Effector memory CD8-positive, alpha-beta T cell (primary cell): ENCODE measurements at regions not wholly inside any gene's neighbourhood (a gene's known extent, or its start where the extent isn't known, plus 50 kb on each side); places are given as distances from the start of the nearest gene placed in this dataset.

Source experiments
- ATAC-seq: fragments of 150-1000 bp; cut with Tn5 transposase; replicated peaks from 2 replicates; pipeline ENCODE4 v1.10.0; 2021; ENCODE audit warnings: mild to moderate bottlenecking, moderate library complexity
- DNase-seq, 3 experiments: peaks; one replicate each; pipeline ENCODE4 v3.0.0; 2021
- H3K27ac Mint-ChIP-seq, 2 donors: one replicate each; pipeline ENCODE4 v1.8.0; 2022; ENCODE audit warnings: mild to moderate bottlenecking in 2 of 2, mixed read lengths in 2 of 2, moderate library complexity in 2 of 2
- H3K27me3 Mint-ChIP-seq, 2 donors: one replicate each; pipeline ENCODE4 v1.8.0; 2022; ENCODE audit warnings: mixed read lengths in 2 of 2
- H3K36me3 Mint-ChIP-seq: one replicate; pipeline ENCODE4 v1.8.0; 2022; ENCODE audit warnings: mild to moderate bottlenecking, moderate library complexity, mixed read lengths; ENCODE audit not compliant: insufficient read depth
- H3K4me1 Mint-ChIP-seq, 2 donors: one replicate each; pipeline ENCODE4 v1.8.0; 2022; ENCODE audit warnings: low read depth in 2 of 2, mixed read lengths in 2 of 2
- H3K4me3 Mint-ChIP-seq, 2 donors: one replicate each; pipeline ENCODE4 v1.8.0; 2022; ENCODE audit warnings: mild to moderate bottlenecking in 2 of 2, mixed read lengths in 2 of 2, moderate library complexity in 2 of 2
- H3K9me3 Mint-ChIP-seq, 2 donors: one replicate each; pipeline ENCODE4 v1.8.0; 2022; ENCODE audit warnings: mixed read lengths in 2 of 2

DNA sequence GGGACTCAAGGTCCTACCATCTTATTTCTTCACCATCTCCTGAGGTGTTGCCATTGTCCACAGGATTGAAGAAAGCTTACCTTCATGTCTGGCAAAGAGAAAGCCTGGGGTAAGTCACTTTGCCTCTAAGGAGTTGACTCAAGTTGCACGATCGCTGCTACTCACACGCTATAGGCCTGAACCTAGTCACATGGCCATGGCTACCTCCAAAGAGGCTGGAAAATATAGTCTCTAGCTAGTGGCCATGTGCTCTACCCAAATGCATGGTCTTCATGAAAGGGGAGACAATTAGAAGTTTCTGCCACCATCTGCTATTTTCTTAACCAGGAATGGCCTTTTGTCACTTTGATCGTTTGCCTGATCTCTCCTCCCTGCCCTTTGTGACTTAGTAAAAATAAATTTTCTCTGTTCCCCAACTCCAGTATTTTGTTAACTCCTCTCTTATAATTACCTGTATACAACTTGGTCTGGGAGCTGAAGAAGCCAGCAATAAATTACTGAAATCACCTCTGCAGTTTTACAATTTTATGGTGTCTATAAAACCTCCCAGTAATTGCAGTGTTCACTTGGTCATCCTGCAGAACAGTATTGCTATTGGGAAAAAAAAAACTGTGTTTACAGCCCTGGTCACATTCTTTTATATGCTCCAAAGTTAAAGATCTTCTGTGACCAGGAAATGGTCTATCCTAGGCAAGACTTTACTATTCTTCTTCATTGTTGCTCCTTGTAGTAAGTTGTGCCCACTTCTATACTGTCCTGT, 126.7 kb upstream of the TSPAN5 start:
- no peaks in the 10 kb centered on the region for H3K36me3 Mint-ChIP-seq
- peaks cover 16 to 20% of the 10 kb centered on the region in 2 donors for H3K27me3 Mint-ChIP-seq
- ATAC-seq, result no peak
- H3K4me1 Mint-ChIP-seq, result no peaks in the 10 kb centered on the region
- no peak for DNase-seq
- no peaks in the 10 kb centered on the region for H3K9me3 Mint-ChIP-seq
- no peak overlapping the region for H3K27ac Mint-ChIP-seq
- H3K4me3 Mint-ChIP-seq, result no peak overlapping the region

DNA sequence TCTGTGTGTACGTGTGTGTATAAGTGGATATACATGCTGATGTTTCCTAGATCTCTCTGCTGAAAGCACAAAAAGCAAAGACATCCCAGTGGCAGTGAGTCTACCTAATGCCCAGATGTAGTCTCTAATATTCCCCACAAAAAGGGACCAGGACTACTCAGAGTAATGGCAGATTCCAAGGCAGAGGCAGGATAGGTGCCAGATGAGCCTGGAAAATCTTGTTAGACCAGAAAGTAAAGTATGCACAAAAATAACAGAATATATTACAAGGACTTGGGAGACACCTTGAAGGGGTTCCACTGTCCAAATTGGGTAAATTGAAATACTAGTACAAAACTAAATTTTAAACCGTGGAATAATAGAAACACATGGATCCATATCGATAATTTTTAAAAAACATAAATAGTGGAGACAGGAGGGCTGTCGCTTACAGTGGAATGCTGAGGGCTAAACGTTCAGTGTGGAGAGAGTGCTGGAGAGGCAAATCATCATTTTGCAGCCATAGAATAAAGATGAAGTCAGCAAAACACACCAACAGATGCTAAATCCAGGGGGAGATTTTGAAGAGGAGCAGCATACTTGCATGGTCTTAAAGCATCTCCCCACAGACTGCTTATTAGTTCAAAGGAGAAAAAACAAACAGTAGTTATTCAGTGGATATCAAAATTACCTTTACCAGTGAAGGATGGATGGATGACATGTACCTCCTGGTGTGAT, 123.4 kb upstream of the TSPAN5 start:
- H3K4me3 Mint-ChIP-seq, result no peak overlapping the region
- H3K4me1 Mint-ChIP-seq, result no peaks in the 10 kb centered on the region
- H3K9me3 Mint-ChIP-seq, result no peaks in the 10 kb centered on the region
- H3K27me3 Mint-ChIP-seq, result peaks cover 16 to 31% of the 10 kb centered on the region in 2 donors
- no peak for ATAC-seq
- no peak overlapping the region for H3K27ac Mint-ChIP-seq
- no peaks in the 10 kb centered on the region for H3K36me3 Mint-ChIP-seq
- no peak for DNase-seq

DNA sequence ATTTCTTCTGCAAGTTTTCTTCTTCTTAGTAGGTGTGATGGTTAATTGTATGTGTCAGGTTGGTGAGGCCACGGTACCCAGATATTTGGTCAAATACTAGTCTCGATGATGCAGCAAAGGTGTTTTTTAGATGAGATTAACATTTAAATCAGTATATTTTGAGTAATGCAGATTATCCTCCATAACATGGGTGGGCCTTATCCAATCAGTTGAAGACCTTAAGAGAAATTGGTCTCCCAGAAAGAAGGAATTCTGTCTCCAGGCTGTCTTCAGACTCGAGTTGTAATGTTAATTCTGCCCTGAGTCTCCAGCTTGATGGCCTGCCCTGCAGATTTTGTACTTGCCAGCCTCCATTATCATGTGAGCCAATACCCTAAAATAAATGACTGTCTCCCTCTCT, 122.5 kb upstream of the TSPAN5 start:
- H3K9me3 Mint-ChIP-seq, result no peaks in the 10 kb centered on the region
- no peaks in the 10 kb centered on the region for H3K36me3 Mint-ChIP-seq

DNA sequence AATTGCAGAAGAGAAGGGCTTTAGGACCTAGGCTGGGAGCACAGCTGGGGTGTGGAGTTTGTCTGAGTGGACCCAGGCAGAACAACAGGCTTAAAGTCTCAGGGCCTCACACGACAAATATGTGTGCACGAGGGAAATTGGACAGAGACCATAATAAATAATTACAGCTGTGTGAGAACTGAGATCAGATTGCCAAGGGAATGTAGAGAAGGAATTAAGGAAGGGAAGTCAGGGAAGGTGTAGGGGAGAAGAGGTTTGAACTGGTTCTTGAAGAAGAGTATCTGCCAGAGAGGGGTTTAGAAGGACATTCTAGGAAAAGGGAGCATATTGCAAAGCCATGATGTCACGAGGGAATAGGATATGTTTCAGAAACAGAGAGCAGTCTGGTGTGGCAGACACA, 120.7 kb upstream of the TSPAN5 start:
- Mint-ChIP-seq H3K4me3 (no peak overlapping the region), H3K27me3 (peaks cover 16 to 31% of the 10 kb centered on the region in 2 donors), H3K36me3 (no peaks in the 10 kb centered on the region), H3K27ac (no peak overlapping the region), H3K4me1 (no peaks in the 10 kb centered on the region), H3K9me3 (no peaks in the 10 kb centered on the region)
- no peak for ATAC-seq
- no peak for DNase-seq

More for the DNA sequence above, 122.5 kb upstream of the TSPAN5 start:
- no peak for ATAC-seq
- Mint-ChIP-seq H3K4me3 (no peak overlapping the region), H3K27ac (no peak overlapping the region), H3K4me1 (no peaks in the 10 kb centered on the region), H3K27me3 (peaks cover 16 to 31% of the 10 kb centered on the region in 2 donors)
- DNase-seq, result no peak

DNA sequence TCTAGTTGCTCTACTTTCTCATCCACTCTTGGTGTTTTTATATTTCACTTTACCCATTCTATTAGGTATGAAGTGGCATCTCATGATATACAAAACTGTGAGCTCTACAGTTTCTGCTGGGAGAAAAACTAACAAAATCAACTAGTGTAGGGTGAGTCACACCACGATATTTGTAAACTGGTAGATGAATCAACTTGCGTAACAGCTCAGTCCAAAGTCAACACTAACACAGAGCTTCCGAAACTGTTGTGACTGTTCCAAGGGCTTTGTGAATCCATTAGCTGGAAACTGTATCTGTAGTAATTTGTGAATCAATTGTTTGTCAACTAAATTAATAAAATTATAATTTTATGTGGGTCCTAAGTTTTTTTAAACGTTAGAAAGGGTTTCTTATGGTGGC, 119.8 kb upstream of the TSPAN5 start:
- no peaks in the 10 kb centered on the region for H3K9me3 Mint-ChIP-seq
- H3K4me3 Mint-ChIP-seq, result no peak overlapping the region
- DNase-seq (no peak), ATAC-seq (no peak)
- H3K27me3 Mint-ChIP-seq, result peaks cover 16 to 31% of the 10 kb centered on the region in 2 donors
- H3K4me1 Mint-ChIP-seq, result no peaks in the 10 kb centered on the region
- H3K27ac Mint-ChIP-seq, result no peak overlapping the region
- H3K36me3 Mint-ChIP-seq, result no peaks in the 10 kb centered on the region

DNA sequence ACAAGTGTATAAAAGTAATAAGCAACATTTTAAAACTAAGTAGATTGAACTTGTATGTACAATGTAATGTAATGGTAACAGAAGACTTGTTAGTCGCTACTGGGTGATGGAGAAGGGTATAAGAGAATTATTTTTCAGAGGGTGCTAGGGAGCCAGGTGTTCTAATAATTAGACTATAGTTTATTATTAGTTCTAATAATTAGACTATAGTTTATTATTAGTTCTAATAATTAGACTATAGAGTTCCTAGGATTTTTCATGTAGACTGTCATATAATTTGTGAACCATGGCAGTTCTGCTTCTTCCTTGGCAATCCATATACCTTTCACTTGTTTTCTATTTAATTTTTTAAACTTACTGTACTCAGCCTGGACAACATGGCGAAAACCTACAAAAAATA, 117.3 kb upstream of the TSPAN5 start:
- no peaks in the 10 kb centered on the region for H3K9me3 Mint-ChIP-seq
- H3K4me3 Mint-ChIP-seq, result no peak overlapping the region
- peaks cover 0 to 17% of the 10 kb centered on the region in 2 donors for H3K27me3 Mint-ChIP-seq
- H3K27ac Mint-ChIP-seq, result no peak overlapping the region
- ATAC-seq (no peak), DNase-seq (no peak)
- no peaks in the 10 kb centered on the region for H3K4me1 Mint-ChIP-seq
- no peaks in the 10 kb centered on the region for H3K36me3 Mint-ChIP-seq

DNA sequence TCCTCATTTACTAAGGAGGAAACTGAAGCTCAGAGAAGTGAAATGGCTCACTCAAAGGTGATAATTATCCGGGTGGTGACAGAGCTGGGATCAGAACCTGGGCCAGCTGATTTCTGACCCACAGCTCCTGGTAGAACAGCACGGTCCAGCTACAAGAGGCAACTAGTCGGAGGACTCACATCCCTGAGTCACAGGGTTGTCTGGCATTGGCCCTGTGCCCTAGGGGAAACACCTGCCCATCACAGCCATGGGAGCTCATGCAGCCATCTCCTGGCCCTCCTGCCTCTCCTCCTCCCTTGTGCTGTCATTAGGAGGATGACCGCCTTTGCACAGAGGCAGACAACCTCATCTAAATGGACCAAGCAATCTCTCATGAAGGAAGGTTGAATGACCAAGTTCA, 115.2 kb upstream of the TSPAN5 start:
- no peaks in the 10 kb centered on the region for H3K9me3 Mint-ChIP-seq
- no peak for DNase-seq
- peaks cover 0 to under 1% of the 10 kb centered on the region in 2 donors for H3K27me3 Mint-ChIP-seq
- H3K36me3 Mint-ChIP-seq, result no peaks in the 10 kb centered on the region
- no peaks in the 10 kb centered on the region for H3K4me1 Mint-ChIP-seq
- ATAC-seq, result no peak
- no peak overlapping the region for H3K27ac Mint-ChIP-seq
- no peak overlapping the region for H3K4me3 Mint-ChIP-seq

DNA sequence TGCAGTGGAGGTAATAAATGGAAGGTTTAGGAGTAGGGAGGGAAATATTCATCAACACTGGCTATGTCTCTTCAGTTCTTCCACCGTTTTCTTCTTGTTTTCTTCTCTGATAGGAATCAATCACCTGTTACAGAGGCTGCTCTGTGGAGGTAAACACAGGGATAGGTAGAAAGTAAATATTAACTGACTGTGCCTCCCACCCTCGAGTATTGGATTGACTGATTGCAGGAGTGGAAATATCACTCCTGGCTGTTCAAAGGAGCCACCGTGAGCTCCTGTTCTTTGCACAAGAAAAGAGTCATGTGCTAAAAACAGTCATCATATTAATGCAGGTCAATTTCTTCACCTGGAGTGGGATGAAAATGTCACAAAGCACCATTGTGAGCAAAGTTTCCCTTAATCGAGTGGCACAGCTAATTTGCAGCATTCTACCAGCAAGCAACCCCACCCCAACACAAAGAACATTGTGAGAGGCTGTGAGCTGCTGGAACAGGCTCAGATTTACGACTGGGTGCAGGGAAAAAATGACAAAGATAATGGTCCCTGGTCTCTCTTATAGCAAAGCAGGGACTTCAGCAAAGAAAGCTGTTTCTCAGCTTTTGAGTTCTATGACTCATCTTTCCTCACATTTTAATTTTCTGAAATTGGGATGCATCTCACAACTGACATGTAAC, 113.7 kb upstream of the TSPAN5 start:
- DNase-seq (no peak), ATAC-seq (no peak)
- Mint-ChIP-seq H3K4me1 (no peaks in the 10 kb centered on the region), H3K4me3 (no peak overlapping the region), H3K9me3 (no peaks in the 10 kb centered on the region), H3K27ac (no peak overlapping the region), H3K27me3 (no peaks in the 10 kb centered on the region), H3K36me3 (no peaks in the 10 kb centered on the region)

DNA sequence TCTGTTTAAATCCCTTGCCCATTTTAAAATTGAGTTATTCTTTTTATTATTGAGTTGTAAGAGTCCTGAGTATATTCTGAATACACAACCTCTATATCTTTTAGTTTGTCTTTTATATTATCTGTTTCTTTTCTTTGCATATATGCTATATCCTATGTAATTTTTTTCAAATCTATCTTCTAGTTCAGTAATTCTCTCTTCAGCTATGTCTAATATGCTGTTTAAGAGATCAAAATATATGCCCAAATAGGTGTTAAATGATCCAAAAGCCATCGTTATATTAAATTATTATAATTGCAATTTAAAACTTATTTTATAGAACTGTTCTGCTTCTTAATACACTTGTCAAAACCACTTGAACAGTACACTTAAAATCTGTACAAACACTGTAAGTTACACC, 107.4 kb upstream of the TSPAN5 start:
- H3K9me3 Mint-ChIP-seq, result peaks cover 0 to 8% of the 10 kb centered on the region in 2 donors
- H3K27me3 Mint-ChIP-seq, result no peaks in the 10 kb centered on the region
- ATAC-seq (no peak), DNase-seq (no peak)
- H3K4me3 Mint-ChIP-seq, result no peak overlapping the region
- H3K4me1 Mint-ChIP-seq, result no peaks in the 10 kb centered on the region
- H3K27ac Mint-ChIP-seq, result no peak overlapping the region
- no peaks in the 10 kb centered on the region for H3K36me3 Mint-ChIP-seq

DNA sequence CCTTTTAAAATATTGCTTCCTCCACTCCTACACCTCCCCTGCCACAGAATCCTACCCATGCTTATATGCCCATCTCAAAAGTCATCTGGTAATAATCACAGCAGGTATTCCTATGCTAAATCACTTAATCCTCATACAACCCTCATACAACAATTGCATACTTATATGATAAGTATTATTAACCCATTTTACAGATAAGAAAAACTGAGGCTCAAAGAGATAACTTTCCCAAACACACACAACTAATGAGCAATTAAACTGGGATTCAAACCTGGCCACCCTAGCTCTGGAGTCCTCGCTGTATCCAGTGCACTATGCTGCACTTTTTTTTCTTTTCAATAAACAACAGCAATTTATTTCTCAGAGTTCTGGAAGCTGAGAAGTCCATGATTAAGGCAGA, 99.8 kb upstream of the TSPAN5 start:
- H3K36me3 Mint-ChIP-seq, result no peaks in the 10 kb centered on the region
- ATAC-seq (no peak), DNase-seq (no peak)
- no peaks in the 10 kb centered on the region for H3K27me3 Mint-ChIP-seq
- no peak overlapping the region for H3K4me3 Mint-ChIP-seq
- no peak overlapping the region for H3K27ac Mint-ChIP-seq
- H3K9me3 Mint-ChIP-seq, result no peaks in the 10 kb centered on the region
- H3K4me1 Mint-ChIP-seq, result peaks cover 0 to 3% of the 10 kb centered on the region in 2 donors

DNA sequence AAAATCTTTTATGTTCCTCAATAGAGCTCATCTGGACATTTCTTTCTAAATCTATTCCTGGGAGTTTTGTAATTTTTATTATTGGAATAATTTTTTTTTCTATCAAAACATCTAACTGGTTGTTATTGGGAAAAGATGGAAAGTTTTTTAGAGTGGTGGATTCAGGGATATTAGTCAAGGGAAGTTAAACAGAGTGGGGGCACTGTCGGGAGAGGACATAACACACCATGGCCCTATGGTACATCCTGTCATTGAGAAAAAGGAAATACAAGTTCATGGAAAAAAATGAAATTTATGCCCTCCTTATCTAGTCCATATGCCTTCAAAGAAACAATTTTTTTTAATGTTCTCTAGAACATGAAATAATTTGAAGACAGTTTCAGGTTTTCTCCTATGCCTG, 96.3 kb upstream of the TSPAN5 start:
- DNase-seq, result no peak
- Mint-ChIP-seq H3K27ac (no peak overlapping the region), H3K4me3 (no peak overlapping the region), H3K9me3 (no peaks in the 10 kb centered on the region), H3K4me1 (peaks cover 0 to 1% of the 10 kb centered on the region in 2 donors), H3K36me3 (no peaks in the 10 kb centered on the region), H3K27me3 (no peaks in the 10 kb centered on the region)
- no peak for ATAC-seq

DNA sequence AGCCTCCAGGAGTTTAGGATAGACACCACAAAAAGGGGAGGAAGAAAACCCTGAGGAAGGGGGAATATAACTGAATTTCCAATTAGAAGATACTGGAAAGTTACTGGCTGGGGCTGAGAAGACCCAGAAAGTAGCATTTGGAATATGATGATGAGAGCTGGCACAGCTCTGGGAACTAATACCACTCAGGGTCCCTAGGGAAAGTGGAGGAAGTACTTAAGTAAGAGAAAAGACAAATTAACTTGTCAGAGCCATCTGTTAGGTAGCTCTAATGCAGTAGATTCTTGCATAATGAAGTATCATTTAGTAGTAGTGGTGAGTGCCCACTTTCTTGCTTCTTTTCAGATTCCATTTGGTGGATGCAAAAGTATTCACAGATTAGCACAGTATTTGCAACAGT, 90.8 kb upstream of the TSPAN5 start:
- H3K27me3 Mint-ChIP-seq, result no peaks in the 10 kb centered on the region
- no peak overlapping the region for H3K27ac Mint-ChIP-seq
- DNase-seq (no peak), ATAC-seq (no peak)
- no peaks in the 10 kb centered on the region for H3K9me3 Mint-ChIP-seq
- no peaks in the 10 kb centered on the region for H3K4me1 Mint-ChIP-seq
- H3K36me3 Mint-ChIP-seq, result no peaks in the 10 kb centered on the region
- no peak overlapping the region for H3K4me3 Mint-ChIP-seq

DNA sequence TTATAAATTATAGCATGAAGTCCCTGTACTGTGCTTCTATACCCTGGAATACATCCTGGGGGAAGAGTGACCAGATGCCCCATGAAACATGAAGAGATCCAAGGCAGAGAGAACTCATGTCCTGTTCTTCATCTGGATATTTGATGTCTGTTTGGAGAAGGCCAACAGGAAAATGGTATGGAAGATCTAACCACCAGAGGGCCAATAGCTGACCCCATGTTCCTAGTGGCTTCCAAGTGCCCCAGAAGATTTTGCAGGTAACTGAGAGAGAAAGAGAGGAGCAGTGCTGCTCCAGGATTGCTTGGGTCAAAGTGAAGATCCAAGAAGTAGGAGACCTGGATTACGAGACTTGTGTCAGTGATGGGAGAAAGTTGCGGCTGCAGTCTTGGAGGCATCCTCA, 90.2 kb upstream of the TSPAN5 start:
- Mint-ChIP-seq H3K4me1 (no peaks in the 10 kb centered on the region), H3K27me3 (no peaks in the 10 kb centered on the region), H3K27ac (no peak overlapping the region), H3K9me3 (no peaks in the 10 kb centered on the region), H3K4me3 (no peak overlapping the region), H3K36me3 (no peaks in the 10 kb centered on the region)
- ATAC-seq (no peak), DNase-seq (no peak)
